GM19240 (cell line): ENCODE measurements at regions not wholly inside any gene's neighbourhood (a gene's known extent, or its start where the extent isn't known, plus 50 kb on each side); places are given as distances from the start of the nearest gene placed in this dataset.

ENCODE experiments used
- DNase-seq: peaks from one replicate; pipeline ENCODE4 v3.0.0; 2011; ENCODE audit warnings: low spot score; ENCODE audit not compliant: insufficient read length

DNA sequence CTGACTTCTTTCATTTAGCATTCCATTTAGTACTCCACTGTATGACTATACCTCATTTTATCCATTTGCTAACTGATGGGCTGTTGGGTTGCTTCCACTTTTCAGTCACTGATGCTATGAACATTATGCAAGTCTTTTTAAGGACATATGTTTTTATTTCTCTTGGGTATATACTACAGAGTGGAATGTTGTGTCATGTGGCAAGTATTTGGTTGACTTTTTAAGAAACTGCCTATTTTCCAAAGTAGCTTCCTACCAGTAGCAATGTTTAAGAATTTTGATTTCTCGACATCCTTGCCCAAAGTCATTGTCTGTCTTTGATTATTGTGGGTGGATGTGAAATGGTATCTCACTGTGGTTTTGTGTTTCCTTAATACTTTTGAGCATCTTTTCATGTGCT lies 110.1 kb upstream of the TPM1 start:
- DNase-seq = no peak

DNA sequence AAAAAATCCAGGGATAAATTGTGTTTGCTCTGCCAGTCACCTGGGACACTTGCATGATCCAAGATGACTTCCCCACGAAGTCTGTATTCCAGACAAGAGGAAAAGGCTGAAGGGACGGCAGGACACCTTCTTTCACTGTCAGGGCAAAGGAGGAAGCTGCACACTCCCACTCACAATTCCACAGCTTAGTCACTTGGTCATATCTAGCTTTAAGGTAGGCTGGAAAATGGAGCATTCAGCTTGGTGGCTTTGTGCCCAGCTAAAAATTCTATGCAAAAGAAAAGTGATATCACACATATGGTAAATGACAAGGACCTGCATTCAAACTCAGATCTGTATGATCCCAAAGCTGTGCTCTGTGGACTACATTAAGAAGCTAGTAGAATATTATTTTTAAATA lies 109.2 kb upstream of the TPM1 start:
- DNase-seq = no peak

DNA sequence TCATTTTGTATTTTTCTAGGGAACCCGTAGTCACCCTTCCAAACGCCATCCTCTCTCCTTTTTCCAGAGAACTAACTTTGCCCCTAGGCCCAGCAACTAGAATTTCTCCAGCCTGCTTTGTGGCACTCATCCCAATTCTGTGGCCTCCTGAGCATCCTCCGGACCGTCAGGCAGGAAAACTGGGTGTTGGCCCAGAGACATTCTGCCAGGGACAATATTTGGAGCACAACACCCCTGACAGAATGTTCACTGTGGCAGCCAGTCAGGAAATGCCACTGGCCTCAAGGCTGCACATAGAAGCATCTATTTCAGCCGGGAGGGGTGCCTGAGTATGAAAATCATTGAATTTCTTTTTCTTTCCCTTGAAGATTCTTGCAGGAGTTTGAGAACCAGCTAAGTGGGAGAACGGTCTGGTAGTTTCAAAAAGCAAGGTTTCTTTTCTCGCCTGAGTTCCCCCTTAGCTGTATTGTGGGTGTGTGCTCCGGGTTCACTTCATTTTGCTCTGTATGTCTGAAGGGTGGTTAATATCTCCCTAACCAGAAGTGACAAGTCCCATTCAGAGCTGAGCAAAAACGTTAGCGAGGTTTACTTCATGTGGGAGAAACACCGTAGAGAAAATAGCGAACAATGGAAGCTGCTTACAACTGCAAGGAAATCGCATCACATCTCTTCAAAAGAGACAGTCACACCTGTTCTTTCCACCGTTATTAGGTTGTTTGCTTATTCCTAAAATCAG lies 108.1 kb upstream of the TPM1 start:
- no peak for DNase-seq

DNA sequence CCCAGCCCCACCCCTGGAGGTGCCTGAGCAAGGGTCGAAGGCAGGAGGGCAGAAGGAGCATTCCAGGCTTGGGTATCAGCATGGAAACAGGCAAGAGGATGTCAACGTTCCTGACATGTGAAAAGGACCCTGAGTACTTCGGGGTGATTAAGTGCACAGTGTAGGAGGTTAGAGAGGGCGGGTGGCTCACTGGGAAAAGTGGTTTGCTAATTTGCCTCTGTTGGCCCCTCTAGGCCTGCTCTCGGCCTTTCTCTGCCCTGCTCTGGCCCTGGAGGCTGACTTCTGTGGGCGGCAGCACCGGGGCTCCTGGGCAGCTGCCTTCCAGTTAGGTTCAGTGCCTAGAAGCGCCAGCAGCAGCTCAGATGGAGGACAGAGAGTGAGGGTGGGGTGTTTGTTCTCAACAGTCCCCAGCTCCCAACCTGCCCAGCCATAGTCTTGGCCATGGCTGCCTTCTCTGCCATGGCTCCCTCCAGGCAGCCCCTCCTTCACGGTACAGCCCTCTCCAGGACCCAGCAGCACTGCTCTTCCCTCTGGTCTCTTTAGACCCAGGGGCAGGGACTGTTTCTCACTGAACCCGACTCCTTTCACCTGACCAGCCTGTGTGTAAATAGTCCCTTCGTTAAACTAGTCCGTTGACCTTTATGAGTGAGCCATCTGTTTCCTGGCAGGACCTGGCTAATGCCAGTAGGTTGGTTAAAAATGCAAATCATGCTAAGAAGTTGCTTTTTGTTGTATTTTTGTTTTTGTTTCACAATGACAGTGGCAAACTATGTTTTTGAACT lies 107.1 kb upstream of the TPM1 start:
- no peak for DNase-seq

DNA sequence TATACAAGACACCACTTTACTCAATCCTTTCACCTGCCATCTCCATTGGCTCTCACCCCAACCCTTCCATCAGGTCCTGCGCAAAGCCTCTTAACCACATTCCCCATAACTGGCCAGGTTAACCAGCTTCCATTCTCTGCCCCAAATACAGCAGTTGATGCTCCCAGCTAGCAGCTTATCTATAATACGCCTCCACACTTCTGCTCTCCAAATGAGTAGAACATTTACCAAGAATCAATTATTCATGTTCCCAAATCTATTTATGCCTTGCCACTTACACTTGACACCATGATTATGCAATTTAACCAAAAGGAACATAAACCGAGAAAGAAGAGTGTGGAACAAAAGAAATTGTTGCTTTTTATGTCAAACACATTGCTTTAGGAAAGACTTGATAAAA lies 103.7 kb upstream of the TPM1 start:
- DNase-seq = no peak

DNA sequence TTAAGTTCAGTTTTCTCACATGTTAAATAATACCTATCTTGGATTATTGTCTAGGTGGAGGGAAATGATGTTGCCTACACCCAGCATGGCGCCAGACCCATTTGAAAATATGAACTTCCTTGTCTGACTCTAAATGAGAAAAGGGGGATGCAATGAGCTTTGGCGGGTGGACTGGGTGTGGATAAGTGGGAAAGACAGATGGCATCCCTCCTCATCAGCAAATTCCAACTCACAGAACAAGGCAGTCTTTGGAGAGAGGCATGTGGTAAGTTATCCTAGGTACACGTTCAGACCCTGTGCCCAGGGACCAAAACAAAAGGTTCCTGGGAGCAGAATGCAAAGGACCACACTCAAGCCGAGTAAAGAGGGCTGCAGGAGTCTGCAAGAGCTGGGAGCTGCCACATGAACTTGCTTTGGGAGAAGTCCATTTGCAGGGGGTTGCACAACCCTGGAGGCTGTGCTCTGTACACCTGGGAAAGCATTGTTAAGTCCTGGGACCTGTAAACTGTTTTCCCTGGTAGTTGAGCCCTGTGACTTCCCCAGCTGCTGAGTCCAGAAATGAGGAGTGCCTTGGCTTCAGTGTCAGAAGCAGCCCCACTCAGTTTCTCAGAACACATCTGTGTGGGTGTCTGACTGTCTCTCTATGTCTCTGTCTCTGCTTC lies 102.3 kb upstream of the TPM1 start:
- DNase-seq = no peak

DNA sequence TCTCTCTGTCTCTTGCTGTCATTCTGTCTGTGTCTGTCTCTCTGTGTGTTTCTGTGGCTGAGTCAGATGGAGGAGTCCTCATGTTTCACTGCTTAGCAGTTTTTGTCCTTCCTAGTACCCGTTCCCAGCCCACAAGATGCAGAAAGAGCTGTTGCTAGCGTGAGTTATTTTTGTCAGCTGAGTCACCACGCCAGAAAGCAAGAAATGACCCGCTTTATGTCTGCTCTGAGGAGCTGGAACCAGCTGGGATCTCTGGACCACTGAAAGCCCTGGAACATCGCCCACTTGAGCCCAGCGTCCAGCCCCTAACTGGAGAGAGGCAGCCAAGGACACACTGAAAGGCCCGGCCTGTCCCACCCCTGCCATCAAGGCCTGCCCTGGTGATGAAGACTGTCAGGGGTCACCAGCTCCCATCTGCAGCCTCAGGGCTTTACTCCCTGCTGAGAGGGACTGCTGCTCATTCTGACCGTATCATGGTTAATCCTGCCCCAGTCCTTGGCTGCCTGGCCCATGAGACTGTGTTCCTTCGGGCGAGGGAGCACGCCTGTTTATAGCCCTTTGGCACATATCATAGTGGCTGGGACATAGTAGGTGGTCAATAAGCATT lies 101.7 kb upstream of the TPM1 start:
- DNase-seq = no peak

DNA sequence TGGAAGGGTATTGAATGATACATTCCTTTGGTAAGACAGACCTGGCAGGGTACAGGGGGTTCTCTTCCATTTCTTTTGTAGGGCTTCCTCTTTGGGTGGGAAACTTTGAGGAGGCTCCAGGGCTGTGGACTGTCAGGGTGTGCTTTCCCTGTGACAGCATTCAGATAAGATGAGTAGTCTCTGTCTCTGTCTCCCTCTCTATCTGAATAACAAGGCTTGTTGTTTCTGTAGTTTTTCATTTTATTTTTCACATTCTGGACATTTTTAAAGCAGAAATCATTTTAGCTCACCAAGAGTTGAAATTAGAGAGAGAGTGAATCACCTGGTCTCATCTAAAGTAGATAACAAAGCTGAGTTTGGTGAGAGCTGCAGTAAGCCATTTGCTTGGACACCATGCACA lies 100.8 kb upstream of the TPM1 start:
- DNase-seq = no peak

DNA sequence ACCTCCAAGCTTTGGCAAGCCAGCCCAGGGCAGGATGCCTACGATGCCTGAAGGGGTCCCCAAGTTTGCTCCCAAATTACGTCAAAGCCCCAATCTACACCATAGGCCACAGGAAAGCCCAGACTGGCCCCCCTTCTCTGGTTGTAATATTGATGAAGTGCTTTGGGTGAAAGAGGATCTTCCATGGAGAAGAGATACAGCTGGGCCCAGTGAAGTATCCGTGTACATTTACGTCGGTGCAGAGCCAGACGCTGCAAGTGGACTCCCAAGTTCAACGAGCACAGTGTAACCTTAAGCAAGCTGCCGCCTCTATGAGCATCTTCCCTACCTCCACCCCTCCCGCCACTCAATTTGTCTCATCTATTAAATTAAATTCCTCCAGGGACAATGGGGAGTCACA lies 100.1 kb upstream of the TPM1 start:
- DNase-seq = no peak

DNA sequence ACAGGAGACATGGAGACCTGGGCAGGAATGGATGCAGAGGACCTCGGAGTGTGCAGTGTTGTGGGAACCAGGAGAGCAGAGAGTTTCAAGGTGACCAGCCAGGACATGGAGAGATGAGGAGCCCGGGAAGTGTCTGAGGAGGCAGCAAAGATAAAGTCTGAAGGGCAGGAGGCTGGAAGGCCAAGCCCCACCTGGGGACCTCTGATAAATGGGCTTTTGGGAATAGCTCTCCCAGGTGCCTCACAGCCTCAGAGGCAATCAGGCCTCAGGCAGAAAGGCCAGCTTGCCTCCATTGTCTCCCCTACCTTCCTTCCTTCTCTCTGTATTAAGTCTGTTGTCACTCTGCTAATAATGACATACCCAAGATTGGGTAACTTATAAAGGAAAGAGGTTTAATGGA lies 97.5 kb upstream of the TPM1 start:
- no peak for DNase-seq

DNA sequence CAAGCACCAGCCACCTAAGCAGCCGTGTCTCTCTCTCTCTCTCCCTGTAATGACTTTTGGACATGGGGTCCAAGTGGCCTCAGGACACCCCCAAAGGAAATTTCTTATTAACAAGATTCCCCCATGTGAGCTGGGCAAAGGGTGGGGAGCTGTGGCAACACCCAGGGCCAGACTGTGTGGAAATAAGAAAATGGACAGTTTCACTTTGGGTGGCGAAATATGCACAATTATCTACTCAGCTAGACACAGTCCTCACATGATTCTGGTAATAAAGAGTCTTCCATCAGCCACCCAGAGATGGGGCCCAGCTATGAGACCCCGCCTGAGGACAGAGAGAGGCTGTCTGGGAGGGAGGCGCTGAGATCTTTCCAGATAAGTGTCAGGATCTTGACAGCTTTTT lies 96.8 kb upstream of the TPM1 start:
- DNase-seq = no peak

DNA sequence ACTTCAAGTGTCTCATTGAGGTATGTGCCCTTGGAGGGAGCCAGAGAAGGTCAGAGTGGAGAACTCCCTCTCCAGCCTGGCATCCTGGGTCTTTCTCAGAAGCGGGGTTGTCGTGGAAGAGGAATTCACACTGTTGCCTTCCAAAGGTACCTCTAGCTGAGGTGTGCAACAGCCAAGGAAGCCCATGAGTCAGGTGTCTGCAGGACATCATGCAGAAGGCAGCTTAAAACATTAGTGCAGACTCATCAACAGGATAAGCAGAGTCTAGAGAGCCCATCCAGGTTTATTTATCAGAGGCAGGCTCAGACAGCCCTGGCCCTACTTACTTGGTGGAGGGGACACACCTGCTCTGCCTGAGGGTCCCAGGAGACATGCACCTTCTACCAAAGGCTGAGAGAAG lies 95.6 kb upstream of the TPM1 start:
- no peak for DNase-seq

DNA sequence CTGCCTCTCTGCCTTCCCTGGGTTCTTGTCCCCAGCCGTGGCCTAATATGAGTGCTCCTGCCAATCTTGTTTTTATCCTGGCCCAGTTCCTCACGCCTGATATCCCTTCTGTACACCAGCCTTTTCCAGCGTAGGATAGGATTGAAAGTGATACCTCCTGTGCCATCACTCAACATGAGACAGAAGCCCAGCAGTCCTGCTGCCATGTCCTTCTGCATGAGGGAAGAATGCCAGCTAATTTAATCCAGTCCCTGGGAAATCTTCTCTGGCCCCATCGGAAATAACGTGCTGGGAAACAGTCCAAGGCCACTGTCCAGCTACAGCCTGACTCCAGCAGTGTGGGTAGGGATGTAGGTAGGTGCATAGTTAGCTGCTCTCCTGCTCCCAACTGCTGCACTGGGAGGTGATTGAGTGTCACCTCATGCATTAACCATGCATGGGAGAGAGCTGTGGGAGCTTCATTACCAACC lies 92.0 kb upstream of the TPM1 start:
- DNase-seq = no peak

DNA sequence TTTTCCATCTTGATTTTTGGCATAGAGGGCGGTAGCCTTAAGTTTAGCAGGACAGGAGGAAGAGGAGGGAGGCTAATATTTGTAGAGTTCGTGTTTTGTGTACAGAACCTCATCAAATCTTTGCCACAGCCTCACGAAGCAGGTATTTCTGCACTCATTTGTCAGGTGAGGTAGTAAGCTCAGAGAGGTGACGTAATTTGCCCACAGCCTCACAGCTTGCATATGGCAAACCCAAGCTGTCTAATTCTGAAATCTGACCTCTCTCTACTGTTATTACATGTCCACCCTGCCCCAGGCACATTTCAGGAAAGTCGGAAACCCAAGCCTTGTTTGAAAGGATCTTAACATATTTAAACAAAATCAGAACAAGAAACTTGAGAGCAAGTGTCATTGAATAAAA lies 91.1 kb upstream of the TPM1 start:
- DNase-seq = no peak

DNA sequence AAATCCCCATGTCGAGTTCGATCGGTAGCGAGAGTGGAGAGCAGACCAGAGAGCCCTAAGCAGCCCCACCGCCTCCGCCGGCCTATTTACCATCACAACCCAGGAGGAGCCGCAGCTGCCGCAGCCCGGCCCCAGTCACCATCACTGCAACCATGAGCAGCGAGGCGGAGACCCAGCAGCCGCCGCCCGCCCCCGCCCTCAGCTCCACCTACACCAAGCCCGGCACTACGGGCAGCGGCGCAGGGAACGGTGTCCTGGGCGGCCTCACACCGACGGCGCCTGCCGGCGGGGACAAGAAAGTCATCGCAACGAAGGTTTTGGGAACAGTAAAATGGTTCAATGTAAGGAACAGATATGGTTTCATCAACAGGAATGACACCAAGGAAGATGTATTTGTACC lies 89.5 kb upstream of the TPM1 start:
- no peak for DNase-seq

DNA sequence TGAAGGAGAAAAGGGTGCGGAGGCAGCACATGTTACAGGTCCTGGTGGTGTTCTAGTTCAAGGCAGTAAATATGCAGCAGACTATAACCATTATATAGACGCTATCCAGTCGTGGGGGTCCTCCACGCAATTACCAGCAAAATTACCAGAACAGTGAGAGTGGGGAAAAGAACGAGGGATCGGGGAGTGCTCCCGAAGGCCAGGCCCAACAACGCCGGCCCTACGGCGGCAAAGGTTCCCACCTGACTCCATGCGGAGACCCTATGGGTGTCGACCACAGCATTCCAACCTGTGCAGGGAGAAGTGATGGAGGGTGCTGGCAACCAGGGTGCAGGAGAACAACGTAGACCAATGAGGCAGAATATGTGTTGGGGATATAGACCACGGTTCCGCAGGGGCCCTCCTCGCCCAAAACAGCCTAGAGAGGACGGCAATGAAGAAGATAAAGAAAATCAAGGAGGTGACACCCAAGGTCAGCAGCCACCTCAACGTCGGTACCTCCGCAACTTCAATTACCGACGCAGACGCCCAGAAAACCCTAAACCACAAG lies 89.0 kb upstream of the TPM1 start:
- DNase-seq = no peak

DNA sequence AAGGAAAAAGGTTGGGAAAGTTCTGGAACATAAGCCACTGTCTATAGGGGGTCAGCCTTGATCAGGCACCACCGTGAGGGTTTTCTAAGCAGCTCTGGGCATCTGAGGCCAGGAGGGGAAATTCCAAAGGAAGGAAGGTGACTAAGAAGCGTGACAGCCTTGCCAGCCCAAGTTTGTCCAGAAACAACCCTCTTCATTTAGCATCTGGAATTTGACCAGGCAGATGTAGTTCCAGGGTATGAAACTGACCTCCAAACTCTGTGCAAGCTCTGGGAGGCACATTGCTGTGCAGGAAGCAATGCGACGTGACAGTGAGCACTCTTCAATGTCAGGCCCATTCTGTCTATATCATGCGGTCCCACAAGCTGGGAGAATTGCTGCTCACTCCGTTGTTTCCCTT lies 85.4 kb upstream of the TPM1 start:
- DNase-seq = no peak

DNA sequence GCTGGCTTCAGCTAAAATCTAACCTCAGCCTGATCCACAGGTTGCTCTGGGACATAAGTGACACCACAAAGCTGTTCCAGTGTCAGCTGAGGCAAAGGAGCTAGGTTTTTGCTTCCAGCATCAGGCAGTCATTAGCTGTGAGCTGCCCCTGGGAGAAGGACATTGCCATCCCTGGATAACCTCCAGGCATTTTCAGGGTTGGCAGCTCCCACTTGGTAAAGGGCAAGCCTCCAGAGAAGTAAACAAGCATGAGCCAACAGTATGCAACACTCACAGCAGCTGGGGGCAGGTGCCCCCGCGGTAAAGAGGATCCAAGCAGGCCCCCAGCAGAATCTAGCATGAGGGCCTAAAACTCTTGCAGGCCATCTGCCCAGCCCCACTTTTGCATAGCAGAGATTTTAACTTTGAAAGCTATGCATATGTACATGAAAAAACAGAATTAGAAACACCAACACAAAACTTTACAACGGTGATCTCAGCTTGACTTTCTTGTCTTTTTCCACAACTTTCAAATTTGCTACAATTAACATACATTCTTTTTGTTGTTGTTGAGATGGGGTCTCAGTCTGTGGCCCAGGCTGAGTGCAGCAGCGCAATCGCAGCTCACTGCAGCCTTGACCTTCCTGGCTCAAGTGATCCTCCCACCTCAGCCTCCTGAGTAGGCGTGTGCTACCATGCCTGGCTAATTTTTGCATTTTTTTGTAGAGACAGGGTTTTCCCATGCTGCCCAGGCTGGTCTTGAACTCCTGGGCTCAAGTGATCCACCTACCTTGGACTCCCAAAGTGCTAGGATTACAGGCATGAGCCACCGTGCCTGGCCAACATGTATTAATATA lies 83.8 kb upstream of the TPM1 start:
- DNase-seq = no peak

DNA sequence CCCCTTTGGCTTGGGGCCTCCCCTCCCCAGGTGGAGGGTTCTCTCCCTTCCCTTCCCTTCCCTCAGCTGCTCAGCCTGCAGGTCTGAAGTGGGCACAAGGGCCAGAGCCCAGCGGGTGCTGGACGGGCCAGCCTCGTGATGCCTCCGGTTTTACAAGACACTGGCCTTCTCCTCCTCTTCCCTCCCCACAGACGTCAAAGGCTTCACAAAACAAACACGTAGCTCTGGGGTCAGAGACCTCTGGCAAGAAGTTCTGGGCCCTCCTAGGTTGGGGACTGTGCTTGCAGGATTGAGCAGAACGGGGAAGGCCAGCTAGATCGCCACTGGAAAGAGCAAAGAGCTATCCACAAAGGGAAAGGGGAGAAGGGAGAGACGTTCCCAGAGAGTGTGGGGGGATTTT lies 81.4 kb upstream of the TPM1 start:
- DNase-seq = no peak

DNA sequence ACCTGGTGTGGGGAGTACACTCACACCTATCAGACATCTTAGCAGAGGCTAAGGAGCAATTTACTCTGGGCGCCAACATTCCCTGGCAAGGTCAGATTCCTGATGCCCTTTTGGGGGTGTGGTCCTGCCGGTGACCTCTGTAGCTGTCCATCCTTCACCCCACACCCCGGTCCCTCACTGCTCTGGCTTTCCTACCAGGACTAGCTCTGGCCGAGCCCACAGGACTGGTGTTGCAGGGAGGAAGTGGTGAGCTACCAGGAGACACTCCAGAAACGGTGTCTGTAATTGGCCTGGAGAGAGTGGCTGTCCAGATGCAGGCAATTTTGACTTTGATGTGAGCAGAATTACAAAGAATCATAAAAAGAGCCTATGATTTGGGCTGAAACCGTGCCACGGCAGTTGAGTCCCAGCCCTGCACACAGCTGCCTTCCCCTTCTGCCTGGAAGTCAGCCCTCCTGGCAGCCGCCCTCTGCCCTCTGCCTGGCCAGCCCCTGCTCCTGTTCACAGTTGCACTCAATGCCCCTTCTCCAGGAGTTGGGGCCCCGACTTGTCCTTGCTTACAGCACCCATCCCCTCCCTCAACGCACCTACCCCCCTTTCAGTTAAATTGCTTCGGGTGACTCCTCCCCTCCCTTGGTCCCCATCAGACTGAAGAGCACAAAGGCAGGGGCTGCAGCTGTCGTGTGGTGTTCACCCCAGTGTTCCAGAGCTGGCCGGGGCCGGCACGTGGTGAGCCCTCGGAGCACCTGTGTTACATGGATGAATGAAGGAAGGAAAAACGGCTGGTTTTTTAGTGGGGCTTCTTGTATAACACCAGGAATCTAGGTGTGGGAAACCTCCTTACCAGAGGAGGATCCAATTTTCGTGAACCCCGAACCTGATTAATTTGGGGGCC lies 80.2 kb upstream of the TPM1 start:
- no peak for DNase-seq
